Upper lobe of right lung (tissue), 1 donor: ENCODE measurements at regions not wholly inside any gene's neighbourhood (a gene's known extent, or its start where the extent isn't known, plus 50 kb on each side); places are given as distances from the start of the nearest gene placed in this dataset.

Experiments used
- ATAC-seq: fragments of 200-7000 bp; cut with Tn5 transposase; one replicate; pipeline ENCODE4 v1.9.1; 2020; ENCODE audit warnings: mild to moderate bottlenecking, moderate library complexity
- DNase-seq: peaks from one replicate; pipeline ENCODE4 v3.0.0-alpha.2; 2020
- H3K27ac ChIP-seq: fragments of 200-600 bp; one replicate; pipeline ENCODE4 v1.8.0; 2022
- H3K27me3 ChIP-seq: fragments of 200-600 bp; one replicate; pipeline ENCODE4 v1.8.0; 2022; ENCODE audit warnings: mild to moderate bottlenecking
- H3K36me3 ChIP-seq: fragments of 200-600 bp; one replicate; pipeline ENCODE4 v1.8.0; 2022
- H3K4me1 ChIP-seq: fragments of 200-600 bp; one replicate; pipeline ENCODE4 v1.8.0; 2022
- H3K4me3 ChIP-seq: fragments of 200-600 bp; one replicate; pipeline ENCODE4 v1.8.0; 2022; ENCODE audit warnings: mild to moderate bottlenecking
- H3K9me3 ChIP-seq: fragments of 200-600 bp; one replicate; pipeline ENCODE4 v1.8.0; 2022
- CTCF ChIP-seq: fragments of 200-600 bp; IDR thresholded peaks from one replicate; pipeline ENCODE4 v1.8.0; 2022; ENCODE audit warnings: antibody characterized with exemption
- intact Hi-C: fragments of 100-400 bp; cut with DNase I; formaldehyde crosslinking; loops from one replicate; pipeline ENCODE4 v1.11.0; 2022
- donor health status: DM: no; HTN: yes; CAD: no; lungs with severe emphysema.

- no peak for ATAC-seq
- H3K27ac ChIP-seq, result no peak overlapping the region
- H3K27me3 ChIP-seq, result no peaks in the 10 kb centered on the region
- H3K9me3 ChIP-seq, result no peaks in the 10 kb centered on the region
- no peaks in the 10 kb centered on the region for H3K36me3 ChIP-seq
- intact Hi-C loops, result no loop called here
- no peaks in the 10 kb centered on the region for H3K4me1 ChIP-seq
- no peak for TF ChIP-seq CTCF
- H3K4me3 ChIP-seq, result no peak overlapping the region
- DNase-seq, result no peak
Observed at GRCh38 chr3:116897382-116897781, 187.8 kb downstream of the TUSC7 start.

GRCh38 chr3:116899253-116899652 lies 189.7 kb downstream of the TUSC7 start:
- Histone ChIP-seq H3K4me1 (no peaks in the 10 kb centered on the region), H3K27ac (no peak overlapping the region), H3K9me3 (no peaks in the 10 kb centered on the region), H3K36me3 (no peaks in the 10 kb centered on the region), H3K4me3 (no peak overlapping the region), H3K27me3 (no peaks in the 10 kb centered on the region)
- DNase-seq (no peak), ATAC-seq (no peak)
- intact Hi-C loops, result no loop called here
- TF ChIP-seq CTCF, result no peak

GRCh38 chr3:116905334-116905733 lies 195.8 kb downstream of the TUSC7 start:
- DNase-seq (no peak), ATAC-seq (no peak)
- Histone ChIP-seq H3K4me1 (no peaks in the 10 kb centered on the region), H3K36me3 (no peaks in the 10 kb centered on the region), H3K9me3 (no peaks in the 10 kb centered on the region), H3K27me3 (no peaks in the 10 kb centered on the region), H3K27ac (no peak overlapping the region), H3K4me3 (no peak overlapping the region)
- no peak for TF ChIP-seq CTCF
- intact Hi-C loops, result no loop called here

GRCh38 chr3:116905794-116906193 lies 196.2 kb downstream of the TUSC7 start:
- DNase-seq (no peak), ATAC-seq (no peak)
- H3K27me3 ChIP-seq, result no peaks in the 10 kb centered on the region
- H3K27ac ChIP-seq, result no peak overlapping the region
- no peaks in the 10 kb centered on the region for H3K4me1 ChIP-seq
- H3K9me3 ChIP-seq, result no peaks in the 10 kb centered on the region
- intact Hi-C loops, result no loop called here
- no peak overlapping the region for H3K4me3 ChIP-seq
- no peak for TF ChIP-seq CTCF
- no peaks in the 10 kb centered on the region for H3K36me3 ChIP-seq

GRCh38 chr3:116912116-116912515 lies 202.5 kb downstream of the TUSC7 start:
- TF ChIP-seq CTCF, result no peak
- intact Hi-C loops, result no loop called here
- H3K9me3 ChIP-seq, result no peaks in the 10 kb centered on the region
- no peak overlapping the region for H3K27ac ChIP-seq
- DNase-seq (no peak), ATAC-seq (no peak)
- H3K4me3 ChIP-seq, result no peak overlapping the region
- H3K36me3 ChIP-seq, result no peaks in the 10 kb centered on the region
- no peaks in the 10 kb centered on the region for H3K4me1 ChIP-seq
- H3K27me3 ChIP-seq, result no peaks in the 10 kb centered on the region

- Histone ChIP-seq H3K27ac (no peak overlapping the region), H3K36me3 (no peaks in the 10 kb centered on the region)
- ATAC-seq, result no peak
Observed at GRCh38 chr3:116914004-116914403, 204.4 kb downstream of the TUSC7 start.

More at GRCh38 chr3:116914004-116914403, 204.4 kb downstream of the TUSC7 start:
- Histone ChIP-seq H3K9me3 (no peaks in the 10 kb centered on the region), H3K4me1 (no peaks in the 10 kb centered on the region), H3K27me3 (no peaks in the 10 kb centered on the region), H3K4me3 (no peak overlapping the region)
- intact Hi-C loops, result no loop called here
- TF ChIP-seq CTCF, result no peak
- no peak for DNase-seq
